ENCODE measurements at regions not wholly inside any gene's neighbourhood (a gene's known extent, or its start where the extent isn't known, plus 50 kb on each side); places are given as distances from the start of the nearest gene placed in this dataset.
"Not testable (repeated sequence)": the region's sequence is repeated elsewhere in the genome, so short reads cannot be mapped to it uniquely, and the experiment has no call there.

GRCh38 chr22:49721211-49721763, 106.4 kb downstream of the BRD1 start:
- DNase-seq (ENCODE audit: low spot score): no peak

- DNase-seq (ENCODE audit: low spot score): no peak
These were observed 107.3 kb downstream of the BRD1 start for GRCh38 chr22:49720279-49720959.

- no peak for DNase-seq (ENCODE audit: low spot score)
These were observed 108.6 kb downstream of the BRD1 start for GRCh38 chr22:49719046-49719445.

GRCh38 chr22:49718396-49718795, 109.3 kb downstream of the BRD1 start:
- no peak for DNase-seq (ENCODE audit: low spot score)

GRCh38 chr22:49717322-49717919, 110.3 kb downstream of the BRD1 start:
- no peak for DNase-seq (ENCODE audit: low spot score)

GRCh38 chr22:49716441-49716840, 111.2 kb downstream of the BRD1 start:
- no peak for DNase-seq (ENCODE audit: low spot score)

GRCh38 chr22:49715450-49715849, 112.2 kb downstream of the BRD1 start:
- no peak for DNase-seq (ENCODE audit: low spot score)

- no peak for DNase-seq (ENCODE audit: low spot score)
These were observed 114.7 kb downstream of the BRD1 start for GRCh38 chr22:49713003-49713402.

- no peak for DNase-seq (ENCODE audit: low spot score)
These were observed 115.4 kb downstream of the BRD1 start for GRCh38 chr22:49712195-49712791.

GRCh38 chr22:49710746-49711145, 116.9 kb downstream of the BRD1 start:
- no peak for DNase-seq (ENCODE audit: low spot score)

- DNase-seq (ENCODE audit: low spot score): no peak
These were observed 118.2 kb downstream of the BRD1 start for GRCh38 chr22:49709464-49709863.

GRCh38 chr22:49705972-49706352, 121.7 kb downstream of the BRD1 start:
- DNase-seq (ENCODE audit: low spot score): no peak

GRCh38 chr22:49705216-49705971, 122.3 kb downstream of the BRD1 start:
- no peak for DNase-seq (ENCODE audit: low spot score)

- DNase-seq (ENCODE audit: low spot score): no peak
These were observed 123.1 kb downstream of the BRD1 start for GRCh38 chr22:49704345-49705215.

GRCh38 chr22:49703990-49704344, 123.7 kb downstream of the BRD1 start:
- DNase-seq (ENCODE audit: low spot score): no peak

- DNase-seq (ENCODE audit: low spot score): no peak
These were observed 124.2 kb downstream of the BRD1 start for GRCh38 chr22:49703505-49703904.

GRCh38 chr22:49702068-49702397, 125.6 kb downstream of the BRD1 start:
- no peak for DNase-seq (ENCODE audit: low spot score)

- DNase-seq (ENCODE audit: low spot score): no peak
These were observed 126.1 kb downstream of the BRD1 start for GRCh38 chr22:49701380-49702067.

GRCh38 chr22:49699928-49700498, 127.7 kb downstream of the BRD1 start:
- DNase-seq (ENCODE audit: low spot score): no peak

GRCh38 chr22:49699476-49699875, 128.2 kb downstream of the BRD1 start:
- DNase-seq (ENCODE audit: low spot score): no peak

- not testable (repeated sequence) for DNase-seq (ENCODE audit: low spot score)
These were observed 129.1 kb downstream of the BRD1 start for GRCh38 chr22:49698616-49699015.

Data from AG08395 (cell line).